ENCODE measurements at regions not wholly inside any gene's neighbourhood (a gene's known extent, or its start where the extent isn't known, plus 50 kb on each side); places are given as distances from the start of the nearest gene placed in this dataset.

GRCh38 chr2:59307196-59307595, 1066.1 kb upstream of the FANCL start:
- no peaks in the 10 kb centered on the region for H3K4me1 Mint-ChIP-seq
- no peaks in the 10 kb centered on the region for H3K9me3 Mint-ChIP-seq
- H3K27me3 Mint-ChIP-seq (ENCODE audit: low read depth): no peaks in the 10 kb centered on the region
- TF ChIP-seq CTCF (IDR thresholded peaks at IDR 0.05; ENCODE audit: unreplicated experiment in 3 of 3): no peak
- no peak overlapping the region for H3K4me3 Mint-ChIP-seq
- H3K27ac Mint-ChIP-seq: no peak overlapping the region
- H3K36me3 Mint-ChIP-seq (ENCODE audit: low read depth): no peaks in the 10 kb centered on the region

GRCh38 chr2:59303272-59303671, 1062.1 kb upstream of the FANCL start:
- no peaks in the 10 kb centered on the region for H3K36me3 Mint-ChIP-seq (ENCODE audit: low read depth)
- no peak overlapping the region for H3K27ac Mint-ChIP-seq
- H3K9me3 Mint-ChIP-seq: no peaks in the 10 kb centered on the region
- H3K4me3 Mint-ChIP-seq: no peak overlapping the region
- TF ChIP-seq CTCF (IDR thresholded peaks at IDR 0.05; ENCODE audit: unreplicated experiment in 3 of 3): no peak
- peaks cover 1% of the 10 kb centered on the region for H3K27me3 Mint-ChIP-seq (ENCODE audit: low read depth)
- no peaks in the 10 kb centered on the region for H3K4me1 Mint-ChIP-seq

- H3K4me1 Mint-ChIP-seq: no peaks in the 10 kb centered on the region
- peaks cover 7% of the 10 kb centered on the region for H3K27me3 Mint-ChIP-seq (ENCODE audit: low read depth)
- H3K36me3 Mint-ChIP-seq (ENCODE audit: low read depth): no peaks in the 10 kb centered on the region
- H3K9me3 Mint-ChIP-seq: no peaks in the 10 kb centered on the region
- no peak overlapping the region for H3K4me3 Mint-ChIP-seq
- no peak for TF ChIP-seq CTCF (IDR thresholded peaks at IDR 0.05; ENCODE audit: unreplicated experiment in 3 of 3)
- no peak overlapping the region for H3K27ac Mint-ChIP-seq
Measured at GRCh38 chr2:59302683-59303082, 1061.6 kb upstream of the FANCL start.

GRCh38 chr2:59301466-59302402, 1060.6 kb upstream of the FANCL start:
- H3K36me3 Mint-ChIP-seq (ENCODE audit: low read depth): no peaks in the 10 kb centered on the region
- TF ChIP-seq CTCF (IDR thresholded peaks at IDR 0.05; ENCODE audit: unreplicated experiment in 3 of 3): peak; percentile 61 to 67 (median 64)
- no peaks in the 10 kb centered on the region for H3K4me1 Mint-ChIP-seq
- no peaks in the 10 kb centered on the region for H3K9me3 Mint-ChIP-seq
- H3K4me3 Mint-ChIP-seq: no peak overlapping the region
- H3K27ac Mint-ChIP-seq: no peak overlapping the region
- H3K27me3 Mint-ChIP-seq (ENCODE audit: low read depth): peaks cover 8% of the 10 kb centered on the region

- H3K4me1 Mint-ChIP-seq: peaks cover 6% of the 10 kb centered on the region
- no peak overlapping the region for H3K27ac Mint-ChIP-seq
- TF ChIP-seq CTCF (IDR thresholded peaks at IDR 0.05; ENCODE audit: unreplicated experiment in 3 of 3): no peak
- H3K27me3 Mint-ChIP-seq (ENCODE audit: low read depth): peaks cover 8% of the 10 kb centered on the region
- H3K9me3 Mint-ChIP-seq: no peaks in the 10 kb centered on the region
- H3K36me3 Mint-ChIP-seq (ENCODE audit: low read depth): no peaks in the 10 kb centered on the region
- no peak overlapping the region for H3K4me3 Mint-ChIP-seq
Measured at GRCh38 chr2:59297816-59298215, 1056.7 kb upstream of the FANCL start.

GRCh38 chr2:59296279-59296678, 1055.2 kb upstream of the FANCL start:
- Mint-ChIP-seq H3K36me3 (ENCODE audit: low read depth) (no peaks in the 10 kb centered on the region), H3K4me1 (peaks cover 6% of the 10 kb centered on the region), H3K9me3 (no peaks in the 10 kb centered on the region), H3K27ac (peak overlapping the region in 1 of 3 experiments; percentile 10), H3K27me3 (ENCODE audit: low read depth) (peaks cover 11% of the 10 kb centered on the region), H3K4me3 (no peak overlapping the region)
- TF ChIP-seq CTCF (IDR thresholded peaks at IDR 0.05; ENCODE audit: unreplicated experiment in 3 of 3): no peak

Data from nephron (organoid).